ENCODE measurements at regions not wholly inside any gene's neighbourhood (a gene's known extent, or its start where the extent isn't known, plus 50 kb on each side); places are given as distances from the start of the nearest gene placed in this dataset.
"Not testable (repeated sequence)": the region's sequence is repeated elsewhere in the genome, so short reads cannot be mapped to it uniquely, and the experiment has no call there.

GRCh38 chr15:44819331-44819987 lies 83.1 kb downstream of the TRIM69 start:
- H3K79me2 ChIP-seq (ENCODE audit: control insufficient read depth, insufficient read depth, low read length); intact Hi-C loops (cut with micrococcal nuclease); FAIRE-seq; H3K4me3 ChIP-seq; H3K9me3 ChIP-seq (replicated peaks; ENCODE audit: control insufficient read depth, insufficient read depth, low read depth, low read length); POLR2A ChIA-PET; DNase-seq (ENCODE audit: extremely low read depth in 1 of 4, low spot score in 3 of 4); H3K27me3 ChIP-seq (ENCODE audit: control insufficient read depth in 2 of 2, insufficient read depth in 2 of 2, low read length in 2 of 2); CTCF ChIA-PET (ENCODE audit: low intra/inter-chr PET ratio); ATAC-seq; H3K9me1 ChIP-seq (ENCODE audit: control insufficient read depth, insufficient read depth, low read length); H4K20me1 ChIP-seq (replicated peaks; ENCODE audit: control insufficient read depth, insufficient read depth, low read length); in situ Hi-C loops (cut with MboI); H3K36me3 ChIP-seq (ENCODE audit: control insufficient read depth, insufficient read depth, low read length); BruUV-seq (replicated peaks); TF ChIP-seq NR4A1 (CRISPR knock-in tag; IDR thresholded peaks at IDR 0.05): not testable (repeated sequence)
- 0 out of 2 replicates have a peak, but pooled peaks have one; percentile 43 for TF ChIP-seq HINFP (tag; conservative IDR thresholded peaks at IDR 0.05; ENCODE audit: low read depth)
- TF ChIP-seq NR4A1 (tag; IDR thresholded peaks at IDR 0.05), result 0 out of 2 replicates have a peak, but pooled peaks have one; percentile 23
- peak; percentile 24; the same call in 1 of the 2 replicates for TF ChIP-seq SMAD4 (CRISPR knock-in tag; conservative IDR thresholded peaks at IDR 0.05)
- peak; percentile 82; the same call in 1 of the 2 replicates for TF ChIP-seq DMBX1 (CRISPR knock-in tag; IDR thresholded peaks at IDR 0.05; ENCODE audit: borderline replicate concordance)
- peak; percentile 31 for TF ChIP-seq CXXC5 (CRISPR knock-in tag; IDR thresholded peaks at IDR 0.05)
- TF ChIP-seq, protein P1, sequence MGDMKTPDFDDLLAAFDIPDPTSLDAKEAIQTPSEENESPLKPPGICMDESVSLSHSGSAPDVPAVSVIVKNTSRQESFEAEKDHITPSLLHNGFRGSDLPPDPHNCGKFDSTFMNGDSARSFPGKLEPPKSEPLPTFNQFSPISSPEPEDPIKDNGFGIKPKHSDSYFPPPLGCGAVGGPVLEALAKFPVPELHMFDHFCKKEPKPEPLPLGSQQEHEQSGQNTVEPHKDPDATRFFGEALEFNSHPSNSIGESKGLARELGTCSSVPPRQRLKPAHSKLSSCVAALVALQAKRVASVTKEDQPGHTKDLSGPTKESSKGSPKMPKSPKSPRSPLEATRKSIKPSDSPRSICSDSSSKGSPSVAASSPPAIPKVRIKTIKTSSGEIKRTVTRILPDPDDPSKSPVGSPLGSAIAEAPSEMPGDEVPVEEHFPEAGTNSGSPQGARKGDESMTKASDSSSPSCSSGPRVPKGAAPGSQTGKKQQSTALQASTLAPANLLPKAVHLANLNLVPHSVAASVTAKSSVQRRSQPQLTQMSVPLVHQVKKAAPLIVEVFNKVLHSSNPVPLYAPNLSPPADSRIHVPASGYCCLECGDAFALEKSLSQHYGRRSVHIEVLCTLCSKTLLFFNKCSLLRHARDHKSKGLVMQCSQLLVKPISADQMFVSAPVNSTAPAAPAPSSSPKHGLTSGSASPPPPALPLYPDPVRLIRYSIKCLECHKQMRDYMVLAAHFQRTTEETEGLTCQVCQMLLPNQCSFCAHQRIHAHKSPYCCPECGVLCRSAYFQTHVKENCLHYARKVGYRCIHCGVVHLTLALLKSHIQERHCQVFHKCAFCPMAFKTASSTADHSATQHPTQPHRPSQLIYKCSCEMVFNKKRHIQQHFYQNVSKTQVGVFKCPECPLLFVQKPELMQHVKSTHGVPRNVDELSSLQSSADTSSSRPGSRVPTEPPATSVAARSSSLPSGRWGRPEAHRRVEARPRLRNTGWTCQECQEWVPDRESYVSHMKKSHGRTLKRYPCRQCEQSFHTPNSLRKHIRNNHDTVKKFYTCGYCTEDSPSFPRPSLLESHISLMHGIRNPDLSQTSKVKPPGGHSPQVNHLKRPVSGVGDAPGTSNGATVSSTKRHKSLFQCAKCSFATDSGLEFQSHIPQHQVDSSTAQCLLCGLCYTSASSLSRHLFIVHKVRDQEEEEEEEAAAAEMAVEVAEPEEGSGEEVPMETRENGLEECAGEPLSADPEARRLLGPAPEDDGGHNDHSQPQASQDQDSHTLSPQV (IDR thresholded peaks at IDR 0.05), result 0 out of 2 replicates have a peak, but pooled peaks have one; percentile 15
- Histone ChIP-seq H3K4me1 (replicated peaks in 1 of 2; ENCODE audit: control insufficient read depth in 2 of 2, insufficient read depth in 2 of 2, low read length in 2 of 2) (peaks cover 16 to 36% of the 10 kb centered on the region in 2 experiments), H2AFZ (ENCODE audit: low read depth, low read length) (peak overlapping the region; percentile 85), H3K27ac (ENCODE audit: extremely low read depth, low read depth, low read length) (peak overlapping the region; percentile 82), H3K9ac (ENCODE audit: insufficient read depth in 1 of 2, low read depth in 2 of 2, low read length in 2 of 2) (peak overlapping the region in 1 of 2 experiments; percentile 60; a peak in 1 of 4 replicates), H3K4me2 (ENCODE audit: insufficient read depth, low read length) (0 out of 2 replicates have a peak overlapping the region, but pooled peaks have one; percentile 56)
- 76% methylated on average over 8 of the region's 9 CpGs for WGBS (ENCODE audit: insufficient coverage, low coverage, missing lambda C conversion rate)

Data from K562 (cell line).